ENCODE measurements at regions not wholly inside any gene's neighbourhood (a gene's known extent, or its start where the extent isn't known, plus 50 kb on each side); places are given as distances from the start of the nearest gene placed in this dataset.
A peak's percentile ranks its signal among the peaks of the same experiment; 100 is the strongest.

DNA sequence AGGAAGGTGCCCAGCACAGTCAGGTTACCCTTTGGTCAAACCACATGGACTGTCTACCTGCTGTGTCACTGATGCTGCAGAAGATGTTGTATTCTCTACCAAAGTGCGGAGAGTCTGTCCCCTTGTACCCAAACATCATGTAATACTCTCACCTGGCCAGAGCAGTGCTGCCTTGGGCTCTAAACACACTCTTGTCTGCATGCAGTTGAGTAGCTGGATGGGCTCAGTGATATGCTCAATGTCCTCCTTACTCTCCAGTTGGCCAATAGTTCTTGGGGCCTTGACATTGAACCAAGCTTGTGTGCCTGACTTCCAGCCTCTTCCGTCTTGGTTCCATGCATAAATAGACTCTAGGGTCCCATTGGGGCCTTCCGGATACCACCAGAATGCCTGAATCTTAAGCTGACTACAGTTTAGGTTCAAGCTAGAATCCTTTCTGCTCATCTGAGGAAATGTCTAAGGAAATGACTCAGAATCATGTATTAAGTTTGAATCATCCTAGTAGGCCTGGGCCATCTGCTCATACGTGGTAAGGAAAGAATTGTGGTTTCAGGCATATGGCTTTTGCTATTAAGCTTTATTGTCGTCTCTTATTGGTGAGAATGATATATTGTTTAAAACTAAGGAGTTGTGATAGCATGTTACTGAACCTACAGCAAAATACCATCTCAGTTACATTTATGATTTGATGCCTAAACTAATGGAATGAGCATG lies 118.0 kb downstream of the OTUD1 start:
- no peak overlapping the region for H2AK5ac ChIP-seq (ENCODE audit: low read depth, low read length)
- H3K56ac ChIP-seq (replicated peaks; ENCODE audit: insufficient read length, low read depth, low read length), result no peak overlapping the region
- no peaks in the 10 kb centered on the region for H3K9me3 ChIP-seq (ENCODE audit: insufficient read depth in 2 of 2, low read depth in 1 of 2, low read length in 1 of 2)
- 93% methylated on average over 5 of the region's 5 CpGs; no CpG with 5 or more reads in 1 of the 2 experiments for WGBS, 2 experiments (ENCODE audit: extremely low coverage in 1 of 2, insufficient coverage in 1 of 2, insufficient read length in 1 of 2, insufficient replicate concordance in 2 of 2, low coverage in 1 of 2, low lambda C conversion rate in 2 of 2, missing lambda C conversion rate in 1 of 2)
- H3K79me1 ChIP-seq (ENCODE audit: low read depth, low read length), result no peaks in the 10 kb centered on the region
- no peak overlapping the region for H2BK20ac ChIP-seq (ENCODE audit: low read length)
- H3K23ac ChIP-seq (ENCODE audit: insufficient read length), result no peak overlapping the region
- H4K8ac ChIP-seq (ENCODE audit: extremely low read depth, insufficient read depth, low read length), result no peak overlapping the region
- no peaks in the 10 kb centered on the region for H3K4me1 ChIP-seq (replicated peaks in 1 of 4; ENCODE audit: control insufficient read depth in 3 of 4, insufficient read depth in 4 of 4, low read length in 3 of 4)
- POLR2A ChIA-PET (ENCODE audit: partially characterized antibody), result no interaction called here
- H3K4me3 ChIP-seq (ENCODE audit: extremely low read depth in 1 of 4, insufficient read depth in 2 of 4, low read depth in 3 of 4, low read length in 4 of 4), result no peak overlapping the region
- no peak overlapping the region for H4K91ac ChIP-seq (replicated peaks; ENCODE audit: insufficient read length, low read length)
- no peak overlapping the region for H3K27ac ChIP-seq (ENCODE audit: low read depth, low read length)
- no peak overlapping the region for H4K5ac ChIP-seq (ENCODE audit: insufficient read length, low read depth, low read length)
- no peaks in the 10 kb centered on the region for H3K36me3 ChIP-seq (ENCODE audit: control insufficient read depth in 2 of 4, insufficient read depth in 4 of 4, low read length in 3 of 4)
- H2BK120ac ChIP-seq (replicated peaks; ENCODE audit: low read depth, low read length), result no peak overlapping the region
- CTCF ChIA-PET (ENCODE audit: partially characterized antibody), result interaction anchor here (0.6 to 1.7 kb wide), 3 partner anchors 10 to 264 kb away, joined by 3 to 4 read pairs (median 3); no protein-coding TSS in a partner anchor
- H2AFZ ChIP-seq (ENCODE audit: low read length), result no peak overlapping the region
- no peak overlapping the region for H2BK15ac ChIP-seq (ENCODE audit: low read length)
- H4K20me1 ChIP-seq (replicated peaks in 1 of 2; ENCODE audit: control insufficient read depth in 1 of 2, insufficient read depth in 2 of 2, low read length in 2 of 2), result no peaks in the 10 kb centered on the region
- no peak for FAIRE-seq
- DNase-seq (ENCODE audit: low read depth in 1 of 2, low spot score in 2 of 2), result no peak
- no peak overlapping the region for H3K18ac ChIP-seq (ENCODE audit: extremely low read depth, low read length)
- H3K4ac ChIP-seq (replicated peaks; ENCODE audit: insufficient read length, low read depth, low read length), result no peak overlapping the region
- no peaks in the 10 kb centered on the region for H3K27me3 ChIP-seq (replicated peaks in 1 of 4; ENCODE audit: control insufficient read depth in 3 of 4, extremely low read depth in 1 of 4, insufficient read depth in 3 of 4, low read length in 3 of 4)
- H3K9ac ChIP-seq (replicated peaks in 1 of 4; ENCODE audit: extremely low read depth in 1 of 4, low read depth in 3 of 4, low read length in 3 of 4), result no peak overlapping the region
- no peaks in the 10 kb centered on the region for H3K79me2 ChIP-seq (ENCODE audit: control insufficient read depth in 1 of 2, insufficient read depth in 2 of 2, low read length in 2 of 2)
- H3K14ac ChIP-seq (ENCODE audit: insufficient read length), result no peak overlapping the region
- peak overlapping the region; percentile 9; the same call in 1 of the 2 replicates for H2BK12ac ChIP-seq (ENCODE audit: low read depth, low read length)
- no peak overlapping the region for H3K4me2 ChIP-seq (ENCODE audit: insufficient read depth in 1 of 2, low read depth in 2 of 2, low read length in 2 of 2)
- no peak for TF ChIP-seq POLR2AphosphoS5 (IDR thresholded peaks at IDR 0.05; ENCODE audit: low read depth, low read length)
- TF ChIP-seq NRF1 (IDR thresholded peaks at IDR 0.05; ENCODE audit: low read depth, low read length), result no peak
- TF ChIP-seq SRF (IDR thresholded peaks at IDR 0.05; ENCODE audit: low read depth, low read length), result no peak
- TF ChIP-seq SIRT6 (IDR thresholded peaks at IDR 0.05; ENCODE audit: low read length), result no peak
- no peak for TF ChIP-seq MAFK (IDR thresholded peaks at IDR 0.05; ENCODE audit: low read depth, low read length)
- no peak overlapping the region for H2BK5ac ChIP-seq (ENCODE audit: low read depth, low read length)
- no peaks in the 10 kb centered on the region for H3K23me2 ChIP-seq (ENCODE audit: low read depth, low read length)
